HuH-7.5 (cell line): ENCODE measurements at regions not wholly inside any gene's neighbourhood (a gene's known extent, or its start where the extent isn't known, plus 50 kb on each side); places are given as distances from the start of the nearest gene placed in this dataset.

Experiments
- DNase-seq: peaks from one replicate; pipeline ENCODE4 v3.0.0; 2011; ENCODE audit warnings: low spot score

DNA sequence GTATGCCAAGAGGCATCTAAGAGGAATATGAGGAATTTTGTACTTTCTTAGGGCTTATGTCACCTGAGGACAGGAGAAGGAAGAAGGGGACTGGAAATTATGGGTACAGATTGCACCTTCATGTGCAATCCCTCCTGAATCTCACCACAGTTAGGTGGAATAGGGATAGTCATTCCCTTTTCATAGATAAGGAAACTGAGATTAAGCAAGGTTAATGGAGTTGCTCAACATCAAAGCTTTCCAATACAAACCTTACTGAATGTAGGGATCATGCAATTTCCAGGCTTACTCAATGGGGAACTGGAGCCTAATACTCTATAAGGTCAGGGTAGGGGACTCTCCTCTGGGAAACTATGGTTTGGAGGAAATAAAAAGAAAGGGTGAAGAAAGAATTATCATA, 133.0 kb downstream of the C11orf87 start:
- no peak for DNase-seq

DNA sequence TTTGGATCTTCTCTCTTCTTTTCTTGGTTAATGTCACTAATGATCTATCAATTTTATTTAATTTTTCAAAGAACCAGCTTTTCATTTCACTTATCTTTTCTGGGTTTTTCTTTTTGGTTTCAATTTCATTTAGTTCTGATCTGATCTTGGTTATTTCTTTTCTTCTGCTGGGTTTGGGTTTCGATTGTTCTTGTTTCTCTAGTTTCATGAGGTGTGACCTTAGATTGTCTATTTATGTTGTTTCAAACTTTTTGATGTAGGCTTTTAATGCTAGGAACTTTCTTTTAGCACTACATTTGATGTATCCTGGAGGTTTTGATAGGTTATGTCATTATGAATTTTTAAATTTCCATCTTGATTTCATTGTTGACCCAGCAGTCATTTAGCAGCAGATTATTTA, 142.3 kb downstream of the C11orf87 start:
- DNase-seq, result no peak

DNA sequence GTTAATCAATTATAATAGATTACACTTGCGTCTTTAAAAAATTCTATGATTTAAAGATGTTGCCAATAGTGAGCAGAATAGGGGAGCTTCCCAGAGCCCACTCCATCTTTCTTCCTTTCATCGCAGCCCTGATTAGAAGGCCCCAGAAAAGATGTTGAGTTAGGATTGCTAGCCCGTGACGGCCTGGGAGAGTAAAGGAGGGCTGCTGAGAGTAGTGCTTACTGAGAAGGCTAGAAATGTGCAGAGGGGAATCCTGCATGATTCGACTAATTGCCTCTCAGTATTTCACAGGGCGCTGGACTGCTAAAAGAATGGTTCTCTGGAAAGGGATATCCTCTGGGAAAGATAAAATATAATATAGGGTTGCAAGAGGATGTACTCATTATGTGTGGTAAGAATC, 160.5 kb downstream of the C11orf87 start:
- no peak for DNase-seq

DNA sequence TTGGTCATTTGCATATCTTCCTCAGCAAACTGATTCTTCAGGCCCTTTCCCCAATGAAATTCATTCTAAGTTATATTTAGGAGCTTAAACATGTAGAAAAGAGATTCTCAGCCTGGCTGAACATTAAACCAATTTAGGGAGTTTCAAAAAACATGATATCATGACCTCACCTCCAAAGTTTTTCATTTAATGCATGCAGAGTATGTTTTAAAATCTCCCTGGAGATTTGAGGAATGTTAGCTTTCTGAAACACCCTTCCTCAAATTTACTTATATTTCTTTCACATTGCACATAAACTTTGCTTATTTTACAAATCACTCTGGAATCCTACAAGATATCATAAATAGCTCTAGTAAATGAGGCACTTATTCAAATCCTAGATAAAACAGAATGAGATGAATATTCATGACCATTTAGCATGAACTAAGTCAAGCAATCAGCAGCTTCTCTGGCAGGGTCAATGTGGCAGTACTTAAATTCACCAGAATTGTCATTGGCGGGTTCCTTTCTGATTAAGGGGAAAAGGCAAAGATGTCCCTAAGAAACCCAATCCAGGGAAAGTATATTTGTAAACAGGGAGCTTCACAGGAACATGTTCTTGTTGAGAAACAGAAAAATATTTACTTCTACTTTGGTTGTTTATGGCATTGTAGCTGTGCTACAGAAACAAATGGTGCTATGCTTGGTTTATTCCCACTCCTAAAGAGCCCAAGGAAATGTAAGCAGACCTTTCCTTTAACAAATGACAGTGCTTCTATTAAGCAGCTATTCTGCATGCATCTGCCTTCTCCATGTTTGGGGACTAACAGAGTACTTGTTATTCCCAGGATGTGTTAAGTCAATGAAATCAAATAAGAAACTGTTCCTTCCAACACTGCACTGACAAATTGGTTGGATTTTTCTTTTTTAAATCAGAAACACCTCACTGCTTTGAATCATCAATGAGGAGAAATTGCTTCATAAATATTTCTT, 162.3 kb downstream of the C11orf87 start:
- no peak for DNase-seq

DNA sequence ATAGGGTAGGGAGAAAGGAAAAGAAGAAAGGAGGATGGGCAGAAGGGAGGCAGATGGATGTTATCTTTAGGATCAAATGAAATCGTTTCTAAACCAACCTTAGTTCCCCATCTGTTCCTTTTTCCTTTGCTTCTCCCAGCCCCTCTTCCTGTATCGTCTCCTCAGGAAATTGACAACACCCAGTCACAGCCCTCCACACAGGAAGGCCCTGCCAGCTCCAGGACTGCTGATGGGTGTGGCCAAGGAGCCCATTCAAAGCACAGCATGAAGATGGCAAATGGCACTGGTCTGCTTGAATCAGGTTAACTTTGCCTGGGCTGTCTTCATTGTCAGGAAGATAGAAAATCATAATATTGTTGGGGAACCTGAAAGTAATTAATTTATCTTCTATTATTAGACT, 164.8 kb downstream of the C11orf87 start:
- no peak for DNase-seq

DNA sequence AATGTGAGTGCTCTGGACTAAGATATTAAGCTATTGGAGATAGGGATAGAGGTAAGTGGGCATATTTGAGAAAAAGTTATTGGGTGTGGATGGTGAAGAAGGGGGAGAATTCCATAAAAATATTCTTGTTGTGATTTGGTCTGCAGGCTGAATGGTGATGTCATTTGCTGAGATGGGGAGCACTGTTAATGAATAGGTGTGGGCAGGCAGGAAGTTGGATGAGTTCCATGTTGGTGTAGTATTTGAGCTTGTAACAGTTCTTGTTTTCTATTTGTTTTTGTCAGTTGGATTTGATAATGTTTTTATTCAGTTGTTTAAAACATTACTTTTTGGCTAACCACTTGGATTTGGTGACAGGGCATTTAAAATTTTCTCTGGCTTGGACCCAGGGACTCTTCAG, 168.8 kb downstream of the C11orf87 start:
- no peak for DNase-seq

DNA sequence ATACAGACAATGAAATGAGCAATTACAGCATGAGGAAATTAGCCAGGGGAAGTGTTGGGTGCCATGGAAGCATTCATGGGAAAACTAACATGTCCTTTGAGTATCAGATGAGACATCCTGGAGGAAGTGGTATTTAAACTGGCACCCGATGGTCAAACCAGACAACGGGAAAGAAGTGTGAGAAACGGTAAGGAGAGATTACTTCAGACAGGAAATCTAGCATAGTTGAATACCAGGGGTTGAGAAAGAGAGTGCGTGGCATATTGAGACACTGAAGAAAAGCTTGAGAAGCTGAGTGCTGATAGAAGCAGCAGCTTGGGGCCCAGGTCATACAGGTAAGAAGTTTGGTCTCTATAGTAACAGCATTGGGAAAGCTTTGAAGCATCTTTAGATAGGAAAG, 175.3 kb downstream of the C11orf87 start:
- DNase-seq, result no peak

DNA sequence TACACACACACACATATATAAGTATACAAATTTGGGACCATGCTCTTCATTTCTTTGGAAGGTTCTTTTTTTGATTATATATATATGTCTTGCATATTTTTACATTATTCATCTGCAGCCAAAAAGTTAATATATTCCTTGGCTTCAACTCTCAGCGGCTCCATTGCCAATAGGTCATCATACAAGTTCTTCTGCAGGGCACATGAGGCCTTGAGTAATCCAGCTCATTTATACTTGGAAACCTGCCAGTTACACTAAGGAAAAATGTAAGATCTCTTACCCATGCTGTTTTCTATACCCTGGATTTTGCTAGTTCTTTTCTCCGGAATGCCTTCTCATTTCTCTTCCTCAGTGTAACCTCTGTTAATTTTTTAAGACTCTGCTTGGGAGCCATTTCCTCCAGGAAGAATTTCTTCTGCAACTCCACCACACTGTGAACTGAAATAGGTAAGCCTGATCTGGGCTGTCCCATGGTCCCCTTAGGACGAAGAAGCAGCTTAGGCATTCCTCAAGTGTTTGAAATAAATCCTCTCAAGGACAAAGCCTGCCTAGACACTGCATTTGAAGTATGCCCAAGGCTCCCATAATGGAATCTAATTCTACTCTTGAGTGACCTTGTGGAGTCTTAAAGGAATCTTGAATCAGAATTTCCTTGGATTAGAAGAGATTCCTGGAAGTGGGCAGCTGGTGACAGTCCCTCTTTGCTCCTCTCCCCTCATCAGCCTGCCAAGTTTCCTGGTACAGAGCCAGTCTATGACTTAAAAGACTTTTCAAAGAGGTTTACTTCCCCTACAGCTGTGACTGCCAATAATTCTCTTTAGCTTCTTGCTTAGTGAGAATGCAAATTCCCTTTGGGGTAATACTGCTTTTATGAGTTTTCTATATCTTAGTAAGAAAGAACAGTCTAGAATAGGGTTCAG, 182.8 kb downstream of the C11orf87 start:
- no peak for DNase-seq

DNA sequence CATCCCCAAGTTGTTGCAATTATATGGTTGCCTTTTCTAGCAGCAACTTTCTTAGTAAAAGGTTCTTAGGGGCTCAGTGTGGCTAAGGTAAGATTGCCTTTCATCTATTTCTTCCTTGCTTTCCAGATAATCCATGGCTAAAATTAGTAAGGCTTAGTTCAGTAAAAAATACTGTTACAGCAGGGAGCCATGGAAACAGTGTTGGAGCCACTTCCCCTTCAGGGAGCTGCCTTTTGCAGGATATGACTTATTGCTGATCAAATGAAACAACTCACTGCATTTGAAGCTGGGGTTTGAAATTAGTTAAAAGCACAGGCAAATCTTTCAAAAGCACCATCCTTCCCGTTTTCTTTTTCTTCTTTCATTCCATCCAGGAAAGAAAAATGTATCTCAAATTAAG, 184.3 kb downstream of the C11orf87 start:
- DNase-seq, result no peak

DNA sequence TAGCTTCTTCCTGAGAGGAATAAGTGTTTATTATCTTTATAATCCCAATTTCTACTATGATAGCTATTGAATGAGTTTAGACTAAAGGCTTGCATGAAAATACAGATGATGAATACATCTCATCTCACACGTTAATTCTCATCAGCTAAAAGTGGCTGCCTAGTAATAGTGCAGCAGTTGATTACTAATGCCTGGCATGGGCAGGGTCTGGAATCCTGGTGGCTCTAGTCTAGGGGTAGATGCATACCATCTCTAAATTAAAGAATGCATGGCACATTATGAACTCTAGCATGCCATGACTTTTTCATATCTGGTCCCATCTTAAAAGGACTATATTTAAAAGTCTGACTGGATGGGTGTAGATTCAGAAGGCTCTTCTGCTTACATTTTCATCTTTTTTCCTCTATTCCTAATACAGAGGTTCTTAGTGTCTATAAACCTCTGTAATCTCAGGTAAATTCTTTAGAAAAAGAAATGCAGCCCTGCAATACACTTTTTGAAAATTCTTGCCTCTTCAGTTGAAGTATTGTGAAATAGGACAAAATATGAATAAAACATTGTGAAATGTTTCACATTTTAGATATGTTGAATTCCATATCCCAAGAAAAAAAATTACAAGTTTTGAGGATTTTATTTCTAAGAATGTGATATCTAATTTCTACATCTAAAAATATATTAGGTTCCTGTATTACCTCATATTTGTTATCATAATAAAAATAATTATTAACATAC, 187.6 kb downstream of the C11orf87 start:
- no peak for DNase-seq

DNA sequence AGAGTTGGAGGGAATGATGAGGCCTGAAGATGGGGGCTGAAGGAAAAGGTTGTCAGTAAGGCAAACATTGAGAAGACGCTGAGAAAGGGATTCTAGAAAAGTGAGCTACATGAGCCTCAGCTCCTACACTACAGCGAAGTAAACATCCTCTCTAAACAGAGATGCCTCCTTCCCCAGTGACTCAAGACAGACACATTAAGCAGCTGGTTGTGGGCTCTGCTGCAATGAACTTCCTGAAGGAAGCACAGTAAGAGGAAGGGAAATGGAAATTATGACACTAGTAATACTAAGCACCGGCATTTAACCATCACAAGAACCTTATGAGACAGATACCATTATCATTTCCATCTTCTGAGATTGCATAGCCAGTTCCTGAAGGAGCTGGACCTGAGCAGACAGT, 190.5 kb downstream of the C11orf87 start:
- DNase-seq, result no peak

DNA sequence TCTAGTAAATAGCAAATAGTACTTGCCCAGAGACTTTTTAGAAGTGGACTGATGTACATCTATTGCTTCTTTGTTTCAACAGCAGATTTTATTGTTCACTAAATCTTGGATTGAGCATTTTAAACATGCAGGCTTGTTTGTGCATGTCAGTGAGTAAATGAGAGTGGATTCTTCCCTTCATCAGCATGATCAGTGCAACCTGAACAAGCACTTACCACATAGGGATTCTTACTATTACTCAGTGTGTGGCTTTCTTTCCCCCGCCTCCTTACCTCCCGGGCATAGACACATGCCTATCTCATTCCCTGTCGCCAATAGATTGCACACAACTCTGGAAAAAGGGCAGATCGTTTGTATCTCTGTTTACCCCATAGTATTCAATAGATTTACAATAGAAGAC, 197.5 kb downstream of the C11orf87 start:
- DNase-seq, result no peak

DNA sequence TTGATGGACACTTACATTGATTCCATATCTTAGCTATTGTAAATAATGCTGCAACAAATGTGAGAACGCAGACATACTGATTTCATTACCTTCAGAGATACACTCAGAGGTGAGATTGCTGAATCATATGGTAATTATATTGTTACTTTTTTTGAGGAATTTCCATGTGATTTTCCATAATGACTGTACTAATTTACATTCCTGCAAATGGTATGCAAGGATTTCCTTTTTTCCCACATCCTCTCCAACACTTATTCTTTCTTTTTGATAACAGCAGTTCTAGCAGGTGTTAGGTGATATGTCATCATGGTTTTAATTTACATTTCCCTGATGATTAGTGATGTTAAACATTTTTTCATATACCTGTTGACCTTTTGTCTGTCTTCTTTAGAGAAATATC, 207.7 kb downstream of the C11orf87 start:
- no peak for DNase-seq

DNA sequence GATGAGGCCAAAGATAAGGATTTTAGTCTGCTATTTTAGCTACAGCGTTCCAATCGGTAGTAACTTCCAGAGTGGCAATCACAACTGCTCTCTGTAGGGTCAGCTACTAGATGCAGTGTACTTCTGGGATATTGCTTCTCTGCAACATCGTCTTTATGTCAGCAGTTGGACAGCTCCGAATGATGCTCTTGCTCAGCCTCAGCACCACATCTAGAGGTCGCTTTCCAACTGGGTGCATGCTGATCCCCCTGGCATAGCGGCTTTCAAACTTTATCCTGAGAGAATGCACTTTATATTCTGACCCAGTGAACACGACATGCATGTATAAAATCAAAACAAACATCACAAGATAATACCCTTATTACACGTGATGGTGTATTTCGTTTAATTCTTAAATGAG, 219.6 kb downstream of the C11orf87 start:
- DNase-seq, result no peak

DNA sequence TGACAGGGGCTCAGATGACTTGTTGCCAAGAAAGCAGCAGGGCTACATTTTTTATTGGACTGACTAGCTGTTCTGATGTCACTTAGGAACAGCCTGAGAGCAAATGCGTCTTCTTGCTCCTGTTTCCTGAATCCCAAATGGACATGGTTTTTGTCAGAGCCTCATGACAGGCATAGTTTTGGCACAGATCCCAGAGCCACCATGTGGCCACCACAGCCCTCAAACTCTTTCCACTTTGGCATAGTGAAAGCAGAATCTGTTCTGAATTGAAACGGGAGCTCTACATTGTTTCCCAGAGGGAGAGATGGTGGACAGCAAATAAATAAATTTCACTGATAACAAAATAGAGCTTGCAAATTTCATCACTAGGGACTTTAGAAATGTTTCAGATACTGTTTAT, 222.2 kb downstream of the C11orf87 start:
- no peak for DNase-seq

DNA sequence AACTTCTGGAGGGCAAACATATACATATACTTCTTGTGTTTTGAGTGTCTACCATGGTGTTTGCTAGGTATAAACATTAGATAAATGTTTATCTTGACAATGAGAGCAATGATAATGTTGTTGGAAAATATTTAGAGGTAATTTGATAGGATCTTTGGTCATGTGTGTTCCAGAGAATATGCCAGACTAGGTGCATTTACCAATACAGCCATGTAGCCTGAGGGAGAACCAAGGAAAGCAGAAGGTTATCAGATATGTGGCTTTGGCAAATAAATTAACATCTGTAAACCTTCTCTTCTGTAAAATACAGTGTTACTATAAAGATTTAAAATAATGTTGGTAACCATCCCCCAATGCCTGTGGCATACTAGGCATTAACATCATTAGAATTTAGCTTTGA, 226.8 kb downstream of the C11orf87 start:
- DNase-seq, result no peak

DNA sequence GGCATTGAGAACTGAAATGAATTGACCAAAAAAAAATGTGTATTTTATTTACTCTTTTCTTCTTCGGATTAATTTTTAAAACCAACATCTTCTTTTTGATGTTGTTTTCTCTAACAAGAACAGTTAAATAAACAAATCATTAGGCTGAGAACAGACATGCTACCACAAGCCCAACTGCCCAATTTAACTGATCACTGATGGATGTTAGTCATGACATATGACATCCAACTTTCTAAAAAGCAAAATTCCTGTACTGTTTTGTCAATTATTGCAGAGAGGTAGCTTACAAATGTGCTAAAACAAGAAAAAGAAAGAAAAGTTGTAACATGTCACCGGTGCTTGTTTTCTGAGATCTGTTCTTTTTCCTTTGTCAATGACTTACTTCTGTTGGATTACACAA, 232.1 kb downstream of the C11orf87 start:
- DNase-seq, result no peak

DNA sequence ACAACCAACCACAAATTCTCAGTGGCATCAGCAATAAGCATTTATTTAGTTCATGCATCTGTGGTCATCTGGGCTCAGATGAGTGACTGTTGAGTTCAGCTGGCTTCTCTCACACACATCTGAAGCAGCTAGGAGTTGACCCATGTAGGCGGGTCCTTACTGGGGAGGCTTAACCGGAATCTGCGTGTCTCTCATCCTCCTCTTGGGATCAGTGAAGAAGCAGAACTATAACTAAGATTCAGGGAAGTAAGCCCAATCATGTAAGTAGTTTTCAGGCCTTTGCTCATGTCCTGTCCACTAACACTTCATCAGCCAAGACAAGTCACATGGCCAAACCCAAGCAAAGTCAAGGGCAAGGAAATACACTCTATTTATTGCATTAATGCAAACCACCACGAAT, 236.2 kb downstream of the C11orf87 start:
- no peak for DNase-seq

DNA sequence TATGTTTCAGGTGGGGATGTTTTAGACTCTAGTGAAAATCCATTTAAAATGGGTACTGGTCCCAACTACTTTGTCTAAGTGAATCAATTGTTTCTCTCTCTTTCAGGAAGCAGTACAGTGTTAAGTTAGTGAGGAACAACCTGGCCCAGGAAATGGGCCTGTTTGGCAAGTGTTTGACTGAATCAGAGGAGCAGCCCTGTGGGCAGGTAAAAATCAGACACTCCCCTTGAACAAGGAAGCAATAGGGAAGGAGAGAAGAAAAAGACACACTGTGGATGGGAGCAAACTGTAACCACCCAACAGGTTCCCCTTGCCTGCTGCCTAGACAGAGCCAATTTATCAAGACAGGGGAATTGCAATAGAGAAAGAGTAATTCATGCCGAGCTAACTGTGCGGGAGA, 245.7 kb downstream of the C11orf87 start:
- DNase-seq, result no peak

DNA sequence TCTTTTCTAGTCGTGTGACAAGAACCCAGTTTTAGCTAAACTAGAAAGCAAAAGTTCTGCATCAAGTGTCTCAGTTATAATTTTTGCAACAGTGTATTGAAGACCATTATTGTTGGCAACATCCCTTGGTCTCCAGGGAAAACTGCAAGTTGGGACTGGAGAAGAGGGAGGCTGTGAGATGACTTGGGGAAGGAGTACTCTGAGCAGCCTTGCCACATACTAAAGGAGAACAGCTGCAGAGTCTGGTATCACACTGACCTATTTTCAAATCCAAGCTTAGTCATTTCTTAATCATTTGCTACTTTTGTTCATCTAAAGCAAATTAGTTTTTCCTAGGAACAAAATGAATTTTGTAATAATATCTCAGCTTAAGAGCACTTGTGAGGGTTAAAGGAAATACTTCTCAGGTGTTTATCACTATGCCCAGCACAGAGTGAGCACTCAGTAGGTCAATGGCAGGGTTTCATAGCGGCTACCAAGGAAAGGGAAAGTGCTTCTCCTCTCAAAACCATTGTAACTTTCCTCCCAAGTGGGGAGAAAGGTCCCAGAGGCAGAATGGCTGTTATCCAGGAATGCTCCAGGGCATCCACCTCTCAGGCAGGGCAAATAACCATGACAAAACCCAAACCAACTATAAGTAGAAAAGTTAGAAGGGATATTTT, 247.1 kb downstream of the C11orf87 start:
- DNase-seq, result no peak

DNA sequence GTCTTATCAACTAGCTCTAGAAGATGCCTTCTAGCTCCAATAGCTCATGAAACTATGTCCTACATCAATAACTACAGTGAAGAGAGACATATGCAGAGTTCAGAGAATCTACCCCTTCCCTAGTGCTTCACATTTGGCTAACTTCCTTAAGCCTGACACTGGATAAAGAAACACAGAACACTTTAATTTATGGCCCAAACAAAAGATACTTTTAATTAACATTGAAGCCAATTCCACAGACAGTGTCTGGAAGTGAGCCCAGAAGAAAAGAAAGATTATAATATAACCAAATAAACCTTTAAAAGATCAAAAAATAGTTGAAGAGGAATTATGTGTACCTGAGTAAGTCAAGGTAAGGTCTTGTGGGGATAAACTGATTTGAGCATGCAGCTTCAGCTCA, 255.2 kb downstream of the C11orf87 start:
- DNase-seq, result no peak

DNA sequence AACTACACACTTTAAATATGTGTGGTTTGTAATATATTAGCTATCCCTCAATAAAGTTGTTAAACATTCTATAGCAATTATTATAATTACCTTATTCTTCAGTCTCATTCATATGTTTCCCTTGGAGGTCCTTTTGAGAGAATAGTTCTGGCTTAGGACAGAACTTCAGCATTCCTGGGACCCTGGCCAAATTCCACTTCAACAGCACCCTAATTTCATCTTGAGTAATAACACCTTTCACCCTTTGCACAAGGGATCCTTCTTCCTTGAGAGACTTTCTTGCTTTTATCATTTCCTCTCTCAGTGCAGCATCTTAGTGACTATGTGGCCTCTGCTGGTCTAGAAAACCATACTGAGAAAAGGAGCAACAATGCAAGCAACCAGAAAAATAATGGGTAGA, 255.9 kb downstream of the C11orf87 start:
- DNase-seq, result no peak
